GM21576 (cell line): ENCODE measurements at regions not wholly inside any gene's neighbourhood (a gene's known extent, or its start where the extent isn't known, plus 50 kb on each side); places are given as distances from the start of the nearest gene placed in this dataset.

ENCODE experiments used
- ATAC-seq: cut with Tn5 transposase; IDR thresholded peaks from one replicate; pipeline ENCODE4 v1.9.1; 2021; ENCODE audit warnings: mild to moderate bottlenecking, moderate library complexity; ENCODE audit not compliant: unreplicated experiment

- ATAC-seq = no peak
Measured at GRCh38 chr3:43932921-43933320, 242.2 kb downstream of the ABHD5 start.

GRCh38 chr3:43948013-43948412, 257.3 kb downstream of the ABHD5 start:
- ATAC-seq = no peak

- no peak for ATAC-seq
Measured at GRCh38 chr3:43949594-43949993, 258.9 kb downstream of the ABHD5 start.

GRCh38 chr3:43950775-43951174, 260.0 kb downstream of the ABHD5 start:
- ATAC-seq = no peak

- ATAC-seq = no peak
Measured at GRCh38 chr3:43951813-43952212, 261.1 kb downstream of the ABHD5 start.

GRCh38 chr3:43953380-43953779, 262.6 kb downstream of the ABHD5 start:
- no peak for ATAC-seq

GRCh38 chr3:43953814-43954692, 263.3 kb downstream of the ABHD5 start:
- ATAC-seq = no peak

- ATAC-seq = no peak
Measured at GRCh38 chr3:43956945-43957344, 266.2 kb downstream of the ABHD5 start.

- no peak for ATAC-seq
Measured at GRCh38 chr3:43957553-43957952, 266.8 kb downstream of the ABHD5 start.

- no peak for ATAC-seq
Measured at GRCh38 chr3:43958005-43958770, 267.4 kb downstream of the ABHD5 start.

GRCh38 chr3:43958973-43959372, 268.2 kb downstream of the ABHD5 start:
- ATAC-seq = no peak

- ATAC-seq = no peak
Measured at GRCh38 chr3:43959498-43960447, 269.0 kb downstream of the ABHD5 start.

GRCh38 chr3:43960448-43960840, 269.7 kb downstream of the ABHD5 start:
- no peak for ATAC-seq

- no peak for ATAC-seq
Measured at GRCh38 chr3:43962043-43962442, 271.3 kb downstream of the ABHD5 start.

- ATAC-seq = no peak
Measured at GRCh38 chr3:43963208-43963607, 272.5 kb downstream of the ABHD5 start.

GRCh38 chr3:43964640-43965039, 273.9 kb downstream of the ABHD5 start:
- ATAC-seq = no peak

GRCh38 chr3:43965656-43966055, 274.9 kb downstream of the ABHD5 start:
- ATAC-seq = no peak

GRCh38 chr3:43966126-43966525, 275.4 kb downstream of the ABHD5 start:
- no peak for ATAC-seq

GRCh38 chr3:43966530-43966929, 275.2 kb upstream of the TOPAZ1 start:
- ATAC-seq = no peak

- no peak for ATAC-seq
Measured at GRCh38 chr3:43968465-43968864, 273.2 kb upstream of the TOPAZ1 start.

- no peak for ATAC-seq
Measured at GRCh38 chr3:43969944-43970343, 271.7 kb upstream of the TOPAZ1 start.
